ENCODE measurements at regions not wholly inside any gene's neighbourhood (a gene's known extent, or its start where the extent isn't known, plus 50 kb on each side); places are given as distances from the start of the nearest gene placed in this dataset.

DNA sequence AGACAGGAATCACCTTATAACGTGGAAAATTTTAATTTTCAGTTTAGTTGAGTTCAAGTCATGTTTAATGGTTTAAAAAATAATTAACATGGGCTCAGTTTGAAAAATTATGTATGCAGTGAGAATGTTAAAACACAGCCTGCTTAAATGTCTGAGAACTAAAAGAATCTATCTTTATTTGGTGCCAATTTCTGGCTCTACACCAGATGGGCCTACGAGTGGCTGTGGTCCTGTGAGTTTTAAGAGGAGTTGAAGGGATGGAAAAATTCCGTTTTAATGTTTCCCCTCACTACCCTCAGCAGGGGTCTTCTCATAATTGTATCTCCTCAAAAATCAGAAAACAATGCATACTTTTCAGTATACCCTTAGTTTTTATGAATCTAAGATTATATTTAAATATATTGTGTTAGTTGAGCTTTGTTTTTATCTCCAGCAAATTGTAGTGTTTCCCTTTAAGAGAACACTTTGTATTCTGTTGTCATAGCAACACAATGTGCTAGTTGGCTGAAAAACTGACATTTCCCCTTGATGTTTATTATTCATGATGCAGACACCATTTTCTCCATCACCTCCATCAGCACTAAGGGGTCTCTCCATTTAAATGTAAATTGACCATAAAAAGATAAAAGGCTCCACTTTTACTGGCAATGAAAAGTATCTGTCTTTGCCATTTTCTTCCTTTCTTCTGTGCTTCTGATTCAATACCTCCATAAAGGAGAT, 393.5 kb upstream of the GRIA3 start:
- no peak overlapping the region for H3K4me3 Mint-ChIP-seq
- H3K27me3 Mint-ChIP-seq: no peaks in the 10 kb centered on the region
- no peaks in the 10 kb centered on the region for H3K4me1 Mint-ChIP-seq (ENCODE audit: low read depth)
- no peaks in the 10 kb centered on the region for H3K9me3 Mint-ChIP-seq
- H3K27ac Mint-ChIP-seq: no peak overlapping the region
- intact Hi-C loops (cut with micrococcal nuclease): no loop called here
- H3K36me3 Mint-ChIP-seq (ENCODE audit: low read depth): no peaks in the 10 kb centered on the region

DNA sequence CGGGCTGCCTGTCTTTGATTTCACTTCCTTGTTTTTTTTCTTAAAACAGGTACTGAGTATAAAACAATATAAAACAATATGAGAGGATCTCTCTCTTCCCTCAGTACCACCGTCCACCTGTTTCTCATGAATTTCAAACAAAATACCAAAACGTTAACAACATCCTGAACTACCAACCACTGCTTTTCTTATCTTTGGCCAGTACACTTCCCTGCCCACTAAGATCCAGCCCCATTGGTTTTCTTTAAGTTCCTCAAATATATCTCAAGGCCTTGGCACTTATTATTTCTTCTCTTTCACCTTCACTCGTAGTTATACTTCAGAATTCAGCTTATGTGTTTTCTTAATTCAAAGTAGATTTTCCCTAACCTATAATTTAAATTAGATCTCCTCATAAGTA, 370.2 kb upstream of the GRIA3 start:
- Mint-ChIP-seq H3K36me3 (ENCODE audit: low read depth) (no peaks in the 10 kb centered on the region), H3K4me3 (no peak overlapping the region), H3K9me3 (peaks cover 14% of the 10 kb centered on the region), H3K4me1 (ENCODE audit: low read depth) (no peaks in the 10 kb centered on the region), H3K27ac (no peak overlapping the region), H3K27me3 (no peaks in the 10 kb centered on the region)
- intact Hi-C loops (cut with micrococcal nuclease): no loop called here

DNA sequence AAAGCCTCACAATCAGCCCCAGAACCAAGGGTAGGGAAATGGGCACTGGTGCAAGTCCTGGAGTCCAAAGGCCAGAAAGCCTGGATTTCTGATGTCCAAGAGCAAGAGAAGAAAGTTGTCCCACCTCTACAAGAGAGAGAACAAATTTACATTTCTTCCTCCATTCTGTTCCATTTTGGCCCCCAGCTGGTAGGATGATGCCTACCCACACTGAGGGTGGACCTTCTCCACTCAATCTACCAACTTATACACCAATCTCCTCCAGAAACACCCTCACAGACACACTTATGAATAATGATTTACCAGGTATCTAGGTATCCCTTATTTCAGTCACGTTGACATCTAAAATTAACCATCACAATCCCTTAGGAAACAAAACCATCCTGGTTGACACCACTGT, 367.8 kb upstream of the GRIA3 start:
- intact Hi-C loops (cut with micrococcal nuclease): no loop called here
- no peak overlapping the region for H3K27ac Mint-ChIP-seq
- H3K27me3 Mint-ChIP-seq: no peaks in the 10 kb centered on the region
- no peaks in the 10 kb centered on the region for H3K4me1 Mint-ChIP-seq (ENCODE audit: low read depth)
- no peak overlapping the region for H3K4me3 Mint-ChIP-seq
- no peaks in the 10 kb centered on the region for H3K36me3 Mint-ChIP-seq (ENCODE audit: low read depth)
- H3K9me3 Mint-ChIP-seq: peaks cover 28% of the 10 kb centered on the region

DNA sequence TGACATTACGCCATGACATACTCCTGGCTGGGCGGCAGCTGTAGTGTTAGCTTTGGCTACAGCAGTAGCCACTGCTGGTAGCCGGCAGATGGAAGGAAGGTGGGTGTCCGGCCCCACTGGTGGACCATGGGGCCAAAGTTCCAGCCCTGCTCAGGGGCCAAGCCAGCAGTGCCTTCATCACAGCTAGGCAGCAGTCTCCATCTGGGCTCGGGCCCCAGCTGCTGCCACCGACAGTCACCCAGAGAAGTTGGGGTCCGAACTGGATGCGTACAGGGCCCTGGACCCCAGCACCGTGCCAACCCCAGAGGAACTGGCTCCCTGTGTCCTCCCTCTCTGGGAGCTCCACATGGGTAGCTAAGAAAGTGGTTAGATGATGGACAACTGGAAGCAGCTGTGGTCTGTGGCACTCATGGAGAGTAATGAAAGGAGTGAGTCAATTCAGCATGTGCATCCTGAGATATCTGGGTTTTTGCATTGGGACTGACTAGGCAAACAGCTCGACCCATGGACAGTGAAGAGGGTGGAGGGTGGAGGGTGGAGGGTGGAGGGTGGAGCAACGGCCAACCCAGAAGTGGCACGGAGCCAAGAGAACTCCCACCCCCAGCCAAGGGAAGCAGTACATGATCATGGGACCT, 366.6 kb upstream of the GRIA3 start:
- Mint-ChIP-seq H3K36me3 (ENCODE audit: low read depth) (no peaks in the 10 kb centered on the region), H3K27me3 (no peaks in the 10 kb centered on the region), H3K4me3 (no peak overlapping the region), H3K9me3 (peaks cover 34% of the 10 kb centered on the region), H3K27ac (no peak overlapping the region), H3K4me1 (ENCODE audit: low read depth) (no peaks in the 10 kb centered on the region)
- intact Hi-C loops (cut with micrococcal nuclease): no loop called here

- Mint-ChIP-seq H3K4me1 (ENCODE audit: low read depth) (no peaks in the 10 kb centered on the region), H3K27me3 (no peaks in the 10 kb centered on the region), H3K9me3 (peaks cover 34% of the 10 kb centered on the region), H3K27ac (no peak overlapping the region), H3K4me3 (no peak overlapping the region), H3K36me3 (ENCODE audit: low read depth) (no peaks in the 10 kb centered on the region)
- intact Hi-C loops (cut with micrococcal nuclease): no loop called here
Observed at GRCh38 chrX:122818068-122818467, 366.0 kb upstream of the GRIA3 start.

DNA sequence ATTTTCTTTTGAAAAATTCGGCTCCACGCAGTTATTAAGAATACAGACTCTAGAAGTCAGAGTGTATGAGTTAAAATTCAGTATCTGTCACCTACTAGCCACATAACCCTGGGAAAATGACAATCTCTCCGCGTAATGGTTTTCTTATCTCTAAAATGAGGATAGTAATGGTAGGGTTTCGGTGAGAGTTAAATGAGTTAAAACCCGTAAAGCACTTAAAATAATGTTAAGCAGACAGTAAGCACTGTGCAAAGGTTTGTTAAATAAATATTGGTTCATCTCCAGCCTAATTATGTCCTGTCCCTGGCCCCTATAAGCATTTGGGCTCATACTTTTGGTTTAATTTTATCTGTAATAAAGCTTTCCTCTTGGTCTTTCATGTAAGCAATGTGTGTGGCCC, 350.8 kb upstream of the GRIA3 start:
- intact Hi-C loops (cut with micrococcal nuclease): no loop called here
- H3K4me1 Mint-ChIP-seq (ENCODE audit: low read depth): no peaks in the 10 kb centered on the region
- no peaks in the 10 kb centered on the region for H3K36me3 Mint-ChIP-seq (ENCODE audit: low read depth)
- H3K27ac Mint-ChIP-seq: no peak overlapping the region
- H3K9me3 Mint-ChIP-seq: no peaks in the 10 kb centered on the region
- H3K27me3 Mint-ChIP-seq: no peaks in the 10 kb centered on the region
- H3K4me3 Mint-ChIP-seq: no peak overlapping the region

GRCh38 chrX:122835886-122836285, 348.2 kb upstream of the GRIA3 start:
- Mint-ChIP-seq H3K4me1 (ENCODE audit: low read depth) (no peaks in the 10 kb centered on the region), H3K27ac (no peak overlapping the region), H3K27me3 (no peaks in the 10 kb centered on the region), H3K36me3 (ENCODE audit: low read depth) (no peaks in the 10 kb centered on the region), H3K4me3 (no peak overlapping the region), H3K9me3 (no peaks in the 10 kb centered on the region)
- intact Hi-C loops (cut with micrococcal nuclease): no loop called here

GRCh38 chrX:122850326-122850725, 333.8 kb upstream of the GRIA3 start:
- intact Hi-C loops (cut with micrococcal nuclease): no loop called here
- Mint-ChIP-seq H3K36me3 (ENCODE audit: low read depth) (no peaks in the 10 kb centered on the region), H3K4me1 (ENCODE audit: low read depth) (no peaks in the 10 kb centered on the region), H3K9me3 (peaks cover 6% of the 10 kb centered on the region), H3K27me3 (no peaks in the 10 kb centered on the region), H3K27ac (no peak overlapping the region), H3K4me3 (no peak overlapping the region)

DNA sequence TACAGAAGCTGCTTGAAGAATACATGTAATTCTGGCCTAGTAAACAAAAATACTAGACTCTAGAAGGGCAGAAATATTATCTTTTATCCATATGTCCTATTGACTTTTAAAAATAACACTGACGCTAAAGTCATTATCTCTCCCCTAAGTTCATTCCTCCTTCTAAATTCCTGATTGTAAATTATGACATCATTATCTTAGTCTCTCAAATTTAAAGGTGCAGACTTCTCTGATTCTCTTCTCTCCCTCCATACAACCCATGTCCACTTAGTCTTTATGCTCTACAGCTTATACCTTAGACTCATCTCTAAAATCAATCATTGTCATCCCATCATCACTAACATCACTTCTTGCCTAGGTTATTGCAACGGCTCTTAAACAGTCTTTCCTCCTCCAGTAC, 327.9 kb upstream of the GRIA3 start:
- no peaks in the 10 kb centered on the region for H3K27me3 Mint-ChIP-seq
- no peak overlapping the region for H3K4me3 Mint-ChIP-seq
- H3K36me3 Mint-ChIP-seq (ENCODE audit: low read depth): no peaks in the 10 kb centered on the region
- H3K27ac Mint-ChIP-seq: no peak overlapping the region
- no peaks in the 10 kb centered on the region for H3K4me1 Mint-ChIP-seq (ENCODE audit: low read depth)
- intact Hi-C loops (cut with micrococcal nuclease): no loop called here
- peaks cover 6% of the 10 kb centered on the region for H3K9me3 Mint-ChIP-seq

GRCh38 chrX:122857734-122858133, 326.3 kb upstream of the GRIA3 start:
- Mint-ChIP-seq H3K9me3 (peaks cover 6% of the 10 kb centered on the region), H3K4me3 (no peak overlapping the region), H3K36me3 (ENCODE audit: low read depth) (no peaks in the 10 kb centered on the region), H3K27ac (no peak overlapping the region), H3K27me3 (no peaks in the 10 kb centered on the region), H3K4me1 (ENCODE audit: low read depth) (no peaks in the 10 kb centered on the region)
- intact Hi-C loops (cut with micrococcal nuclease): no loop called here

DNA sequence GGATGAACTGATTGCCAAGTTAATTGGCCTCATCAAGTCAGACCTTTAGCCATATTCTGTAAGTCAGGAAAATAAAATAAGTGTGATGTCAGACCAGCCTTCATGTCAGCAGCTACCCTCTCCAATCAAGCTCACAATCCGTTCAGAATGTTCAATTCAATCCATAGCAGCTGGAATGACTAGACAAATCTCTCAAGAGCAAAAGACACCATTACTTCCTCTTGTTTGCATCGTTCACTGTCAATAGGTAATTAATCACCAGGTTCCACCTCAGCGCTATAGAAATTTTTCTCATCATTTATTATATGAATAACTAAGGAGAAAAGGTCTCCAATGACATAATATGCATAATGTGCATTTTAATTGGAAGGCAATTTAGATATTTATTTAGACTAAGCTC, 321.0 kb upstream of the GRIA3 start:
- no peaks in the 10 kb centered on the region for H3K36me3 Mint-ChIP-seq (ENCODE audit: low read depth)
- H3K27me3 Mint-ChIP-seq: no peaks in the 10 kb centered on the region
- no peak overlapping the region for H3K27ac Mint-ChIP-seq
- intact Hi-C loops (cut with micrococcal nuclease): no loop called here
- no peaks in the 10 kb centered on the region for H3K9me3 Mint-ChIP-seq
- no peaks in the 10 kb centered on the region for H3K4me1 Mint-ChIP-seq (ENCODE audit: low read depth)
- H3K4me3 Mint-ChIP-seq: no peak overlapping the region

- Mint-ChIP-seq H3K27me3 (no peaks in the 10 kb centered on the region), H3K36me3 (ENCODE audit: low read depth) (no peaks in the 10 kb centered on the region), H3K4me3 (no peak overlapping the region), H3K4me1 (ENCODE audit: low read depth) (no peaks in the 10 kb centered on the region), H3K27ac (no peak overlapping the region), H3K9me3 (no peaks in the 10 kb centered on the region)
- intact Hi-C loops (cut with micrococcal nuclease): no loop called here
Observed at GRCh38 chrX:122866532-122866931, 317.5 kb upstream of the GRIA3 start.

DNA sequence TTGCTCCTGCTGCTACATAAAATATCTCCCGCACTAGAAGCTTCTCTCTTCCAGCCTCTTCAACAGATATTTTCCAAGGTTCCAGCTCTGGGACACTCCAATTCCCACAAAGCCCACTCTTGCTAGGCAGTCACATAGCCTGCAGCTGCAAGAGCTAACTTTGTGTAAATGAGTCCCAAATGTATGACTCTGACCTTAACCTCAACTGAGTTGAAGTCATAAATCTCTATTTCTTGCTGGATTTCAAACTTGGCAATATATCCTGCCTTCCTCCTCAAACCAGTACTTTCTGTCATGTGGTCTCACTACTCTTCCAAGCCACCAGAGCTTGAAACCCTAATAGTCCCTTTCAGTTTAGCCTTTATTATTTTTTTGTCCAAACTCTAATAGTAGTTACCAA, 315.4 kb upstream of the GRIA3 start:
- Mint-ChIP-seq H3K4me1 (ENCODE audit: low read depth) (no peaks in the 10 kb centered on the region), H3K27me3 (no peaks in the 10 kb centered on the region), H3K27ac (no peak overlapping the region), H3K4me3 (no peak overlapping the region), H3K9me3 (no peaks in the 10 kb centered on the region), H3K36me3 (ENCODE audit: low read depth) (no peaks in the 10 kb centered on the region)
- intact Hi-C loops (cut with micrococcal nuclease): no loop called here

GRCh38 chrX:122869171-122869570, 314.9 kb upstream of the GRIA3 start:
- Mint-ChIP-seq H3K27me3 (no peaks in the 10 kb centered on the region), H3K4me1 (ENCODE audit: low read depth) (no peaks in the 10 kb centered on the region), H3K27ac (no peak overlapping the region), H3K4me3 (no peak overlapping the region), H3K9me3 (no peaks in the 10 kb centered on the region), H3K36me3 (ENCODE audit: low read depth) (no peaks in the 10 kb centered on the region)
- intact Hi-C loops (cut with micrococcal nuclease): no loop called here

- no peaks in the 10 kb centered on the region for H3K27me3 Mint-ChIP-seq
- H3K4me3 Mint-ChIP-seq: no peak overlapping the region
- H3K4me1 Mint-ChIP-seq (ENCODE audit: low read depth): no peaks in the 10 kb centered on the region
- no peaks in the 10 kb centered on the region for H3K36me3 Mint-ChIP-seq (ENCODE audit: low read depth)
- intact Hi-C loops (cut with micrococcal nuclease): no loop called here
- peaks cover 19% of the 10 kb centered on the region for H3K9me3 Mint-ChIP-seq
- no peak overlapping the region for H3K27ac Mint-ChIP-seq
Observed at GRCh38 chrX:122878269-122878668, 305.8 kb upstream of the GRIA3 start.
